ENCODE measurements at regions not wholly inside any gene's neighbourhood (a gene's known extent, or its start where the extent isn't known, plus 50 kb on each side); places are given as distances from the start of the nearest gene placed in this dataset.

- Histone ChIP-seq H3K4me3 (ENCODE audit: low read length) (no peak overlapping the region), H3K4me2 (ENCODE audit: low read length) (no peak overlapping the region), H3K36me3 (replicated peaks; ENCODE audit: low read depth, low read length) (no peaks in the 10 kb centered on the region), H3K27ac (ENCODE audit: low read length) (no peak overlapping the region), H4K20me1 (ENCODE audit: insufficient read depth, low read length) (no peaks in the 10 kb centered on the region), H3K4me1 (ENCODE audit: low read length) (peaks cover 6% of the 10 kb centered on the region), H3K27me3 (ENCODE audit: low read depth, low read length) (peaks cover 5% of the 10 kb centered on the region; the same call in 1 of the 2 replicates), H3K9me3 (ENCODE audit: insufficient read depth, low read length) (no peaks in the 10 kb centered on the region), H3K9ac (ENCODE audit: low read length) (no peak overlapping the region), H2AFZ (ENCODE audit: low read depth, low read length) (no peak overlapping the region), H3K79me2 (ENCODE audit: low read length) (no peaks in the 10 kb centered on the region)
- TF ChIP-seq CTCF (IDR thresholded peaks at IDR 0.05; ENCODE audit: low read depth, low read length) (peak; percentile 79), EZH2phosphoT487 (IDR thresholded peaks at IDR 0.05; ENCODE audit: low read depth) (no peak)
Observed at GRCh38 chr1:94335950-94336349, 82.2 kb upstream of the ABCD3 start.

- Histone ChIP-seq H3K9ac (ENCODE audit: low read length) (no peak overlapping the region), H3K27me3 (ENCODE audit: low read depth, low read length) (peaks cover 9% of the 10 kb centered on the region; the same call in 1 of the 2 replicates), H4K20me1 (ENCODE audit: insufficient read depth, low read length) (no peaks in the 10 kb centered on the region), H3K36me3 (replicated peaks; ENCODE audit: low read depth, low read length) (no peaks in the 10 kb centered on the region), H3K4me2 (ENCODE audit: low read length) (no peak overlapping the region), H2AFZ (ENCODE audit: low read depth, low read length) (no peak overlapping the region; the same call in 1 of the 2 replicates), H3K79me2 (ENCODE audit: low read length) (no peaks in the 10 kb centered on the region), H3K27ac (ENCODE audit: low read length) (no peak overlapping the region), H3K4me1 (ENCODE audit: low read length) (peaks cover 6% of the 10 kb centered on the region), H3K4me3 (ENCODE audit: low read length) (no peak overlapping the region), H3K9me3 (ENCODE audit: insufficient read depth, low read length) (no peaks in the 10 kb centered on the region)
- TF ChIP-seq CTCF (IDR thresholded peaks at IDR 0.05; ENCODE audit: low read depth, low read length) (no peak), EZH2phosphoT487 (IDR thresholded peaks at IDR 0.05; ENCODE audit: low read depth) (no peak)
Observed at GRCh38 chr1:94335447-94335846, 82.7 kb upstream of the ABCD3 start.

- Histone ChIP-seq H4K20me1 (ENCODE audit: insufficient read depth, low read length) (no peaks in the 10 kb centered on the region), H3K4me1 (ENCODE audit: low read length) (peaks cover 6% of the 10 kb centered on the region), H3K9me3 (ENCODE audit: insufficient read depth, low read length) (no peaks in the 10 kb centered on the region), H3K27ac (ENCODE audit: low read length) (no peak overlapping the region), H3K9ac (ENCODE audit: low read length) (no peak overlapping the region), H3K79me2 (ENCODE audit: low read length) (no peaks in the 10 kb centered on the region), H3K4me2 (ENCODE audit: low read length) (no peak overlapping the region), H3K36me3 (replicated peaks; ENCODE audit: low read depth, low read length) (no peaks in the 10 kb centered on the region), H3K27me3 (ENCODE audit: low read depth, low read length) (peaks cover 14% of the 10 kb centered on the region; the same call in 1 of the 2 replicates), H3K4me3 (ENCODE audit: low read length) (no peak overlapping the region), H2AFZ (ENCODE audit: low read depth, low read length) (no peak overlapping the region)
- TF ChIP-seq CTCF (IDR thresholded peaks at IDR 0.05; ENCODE audit: low read depth, low read length): no peak
- TF ChIP-seq EZH2phosphoT487 (IDR thresholded peaks at IDR 0.05; ENCODE audit: low read depth): no peak
Observed at GRCh38 chr1:94334764-94335163, 83.4 kb upstream of the ABCD3 start.

- H3K36me3 ChIP-seq (replicated peaks; ENCODE audit: low read depth, low read length): no peaks in the 10 kb centered on the region
- H3K27me3 ChIP-seq (ENCODE audit: low read depth, low read length): peaks cover 22% of the 10 kb centered on the region
- H3K4me2 ChIP-seq (ENCODE audit: low read length): no peak overlapping the region
- H3K4me3 ChIP-seq (ENCODE audit: low read length): no peak overlapping the region
- no peaks in the 10 kb centered on the region for H3K79me2 ChIP-seq (ENCODE audit: low read length)
- no peak overlapping the region for H2AFZ ChIP-seq (ENCODE audit: low read depth, low read length)
- no peak overlapping the region for H3K27ac ChIP-seq (ENCODE audit: low read length)
- peaks cover 6% of the 10 kb centered on the region for H3K4me1 ChIP-seq (ENCODE audit: low read length)
- H3K9me3 ChIP-seq (ENCODE audit: insufficient read depth, low read length): no peaks in the 10 kb centered on the region
- no peaks in the 10 kb centered on the region for H4K20me1 ChIP-seq (ENCODE audit: insufficient read depth, low read length)
- no peak for TF ChIP-seq CTCF (IDR thresholded peaks at IDR 0.05; ENCODE audit: low read depth, low read length)
- no peak for TF ChIP-seq EZH2phosphoT487 (IDR thresholded peaks at IDR 0.05; ENCODE audit: low read depth)
- H3K9ac ChIP-seq (ENCODE audit: low read length): no peak overlapping the region
Observed at GRCh38 chr1:94332952-94333351, 85.2 kb upstream of the ABCD3 start.
